ENCODE measurements at regions not wholly inside any gene's neighbourhood (a gene's known extent, or its start where the extent isn't known, plus 50 kb on each side); places are given as distances from the start of the nearest gene placed in this dataset.
"Not testable (repeated sequence)": the region's sequence is repeated elsewhere in the genome, so short reads cannot be mapped to it uniquely, and the experiment has no call there.

DNA sequence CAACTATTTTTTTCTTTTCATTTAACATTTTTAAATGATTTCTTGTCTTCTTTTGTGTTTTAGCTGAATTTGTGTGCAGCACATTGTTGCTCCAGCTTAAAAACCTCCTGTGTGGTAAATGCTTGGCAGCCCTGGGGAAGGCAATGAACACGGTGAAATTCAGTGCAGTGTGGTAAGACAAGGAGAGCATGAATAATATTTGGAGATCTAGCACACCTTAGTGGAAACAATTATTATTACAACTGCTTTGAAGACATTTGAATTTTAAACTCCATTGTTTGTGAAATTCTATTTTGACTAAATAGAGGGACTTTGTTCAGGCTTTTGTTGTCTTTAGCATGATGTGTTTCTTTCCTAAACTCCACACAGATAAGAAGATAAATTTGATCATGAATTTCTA, 242.6 kb upstream of the CXADR start:
- no peak for DNase-seq (ENCODE audit: low spot score)
- H3K4me1 Mint-ChIP-seq (ENCODE audit: low read depth), result peaks cover 9% of the 10 kb centered on the region
- peaks cover 9% of the 10 kb centered on the region for H3K9me3 Mint-ChIP-seq (ENCODE audit: low read depth)
- peak; percentile 90 for TF ChIP-seq CTCF (IDR thresholded peaks at IDR 0.05)
- no peak overlapping the region for H3K27ac Mint-ChIP-seq (ENCODE audit: unreplicated experiment)
- peaks cover 4% of the 10 kb centered on the region for H3K27me3 Mint-ChIP-seq (ENCODE audit: low read depth)
- H3K36me3 Mint-ChIP-seq (ENCODE audit: low read depth), result no peaks in the 10 kb centered on the region
- H3K4me3 Mint-ChIP-seq (ENCODE audit: unreplicated experiment), result no peak overlapping the region

DNA sequence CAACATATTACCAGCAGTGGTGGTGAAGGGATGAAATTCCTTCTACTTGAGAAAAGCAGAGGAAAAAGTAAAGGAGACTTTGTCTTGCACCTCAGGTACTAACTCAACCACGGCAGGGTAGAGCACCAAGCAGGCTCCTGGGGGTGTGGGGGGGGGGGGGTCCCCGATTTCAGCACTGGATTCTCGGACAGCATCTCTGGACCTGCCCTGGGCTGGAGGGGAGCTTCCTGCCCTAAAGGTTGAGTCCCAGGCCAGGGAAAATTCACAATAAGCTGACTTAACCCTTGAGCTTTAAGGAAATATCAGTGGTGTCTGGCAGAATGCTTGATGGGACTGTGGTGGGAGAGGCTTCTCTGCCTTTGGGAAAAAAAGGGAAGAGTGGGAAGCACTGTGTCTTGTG, 233.2 kb upstream of the CXADR start:
- Mint-ChIP-seq H3K36me3 (ENCODE audit: low read depth) (peaks cover 3% of the 10 kb centered on the region), H3K4me1 (ENCODE audit: low read depth) (no peaks in the 10 kb centered on the region), H3K4me3 (ENCODE audit: unreplicated experiment) (no peak overlapping the region), H3K27ac (ENCODE audit: unreplicated experiment) (no peak overlapping the region), H3K27me3 (ENCODE audit: low read depth) (no peaks in the 10 kb centered on the region), H3K9me3 (ENCODE audit: low read depth) (peaks cover 49% of the 10 kb centered on the region)
- TF ChIP-seq CTCF (IDR thresholded peaks at IDR 0.05), result no peak
- DNase-seq (ENCODE audit: low spot score), result no peak

- peaks cover 28% of the 10 kb centered on the region for H3K9me3 Mint-ChIP-seq (ENCODE audit: low read depth)
- not testable (repeated sequence) for H3K4me3 Mint-ChIP-seq (ENCODE audit: unreplicated experiment); H3K27ac Mint-ChIP-seq (ENCODE audit: unreplicated experiment); H3K27me3 Mint-ChIP-seq (ENCODE audit: low read depth); DNase-seq (ENCODE audit: low spot score); H3K36me3 Mint-ChIP-seq (ENCODE audit: low read depth); H3K4me1 Mint-ChIP-seq (ENCODE audit: low read depth)
Measured at GRCh38 chr21:17293016-17293562, 219.8 kb upstream of the CXADR start.

DNA sequence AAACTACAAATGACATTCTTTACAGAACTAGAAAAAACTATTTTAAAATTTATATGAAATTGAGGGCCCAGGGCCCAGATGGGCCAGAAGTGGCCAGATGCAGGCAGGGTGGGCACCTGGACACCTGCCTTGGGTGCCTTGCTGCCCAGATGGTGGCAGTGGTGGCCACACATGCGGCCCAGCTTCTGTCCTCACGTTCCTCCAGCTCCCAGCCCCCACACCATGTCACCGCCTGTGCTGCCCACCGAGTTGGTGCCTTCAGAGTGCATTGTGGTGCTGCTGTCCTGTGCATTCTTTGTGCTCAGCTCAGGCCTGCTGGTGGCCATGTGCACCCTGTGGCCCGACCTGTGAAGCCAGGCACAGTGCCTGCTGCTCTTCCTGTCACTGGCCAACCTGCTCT, 216.8 kb upstream of the CXADR start:
- Mint-ChIP-seq H3K36me3 (ENCODE audit: low read depth) (peaks cover 3% of the 10 kb centered on the region), H3K4me3 (ENCODE audit: unreplicated experiment) (no peak overlapping the region), H3K4me1 (ENCODE audit: low read depth) (peaks cover 7% of the 10 kb centered on the region), H3K9me3 (ENCODE audit: low read depth) (peaks cover 28% of the 10 kb centered on the region), H3K27me3 (ENCODE audit: low read depth) (no peaks in the 10 kb centered on the region), H3K27ac (ENCODE audit: unreplicated experiment) (no peak overlapping the region)
- TF ChIP-seq CTCF (IDR thresholded peaks at IDR 0.05), result no peak
- DNase-seq (ENCODE audit: low spot score), result no peak

GRCh38 chr21:17299576-17299975, 213.3 kb upstream of the CXADR start:
- H3K4me3 Mint-ChIP-seq (ENCODE audit: unreplicated experiment); H3K36me3 Mint-ChIP-seq (ENCODE audit: low read depth): not testable (repeated sequence)
- peaks cover 22% of the 10 kb centered on the region for H3K9me3 Mint-ChIP-seq (ENCODE audit: low read depth)

GRCh38 chr21:17327715-17328114, 185.1 kb upstream of the CXADR start:
- DNase-seq (ENCODE audit: low spot score); H3K36me3 Mint-ChIP-seq (ENCODE audit: low read depth): not testable (repeated sequence)

More at GRCh38 chr21:17299576-17299975, 213.3 kb upstream of the CXADR start:
- not testable (repeated sequence) for H3K4me1 Mint-ChIP-seq (ENCODE audit: low read depth); H3K27me3 Mint-ChIP-seq (ENCODE audit: low read depth); DNase-seq (ENCODE audit: low spot score); H3K27ac Mint-ChIP-seq (ENCODE audit: unreplicated experiment)

GRCh38 chr21:17334484-17334883, 178.4 kb upstream of the CXADR start:
- peaks cover 2% of the 10 kb centered on the region for H3K9me3 Mint-ChIP-seq (ENCODE audit: low read depth)
- H3K36me3 Mint-ChIP-seq (ENCODE audit: low read depth), result no peaks in the 10 kb centered on the region
- no peaks in the 10 kb centered on the region for H3K4me1 Mint-ChIP-seq (ENCODE audit: low read depth)
- TF ChIP-seq CTCF (IDR thresholded peaks at IDR 0.05), result no peak
- no peak overlapping the region for H3K4me3 Mint-ChIP-seq (ENCODE audit: unreplicated experiment)
- DNase-seq (ENCODE audit: low spot score), result no peak
- H3K27me3 Mint-ChIP-seq (ENCODE audit: low read depth), result no peaks in the 10 kb centered on the region
- H3K27ac Mint-ChIP-seq (ENCODE audit: unreplicated experiment), result no peak overlapping the region

More at GRCh38 chr21:17327715-17328114, 185.1 kb upstream of the CXADR start:
- H3K27ac Mint-ChIP-seq (ENCODE audit: unreplicated experiment); H3K4me1 Mint-ChIP-seq (ENCODE audit: low read depth); H3K4me3 Mint-ChIP-seq (ENCODE audit: unreplicated experiment); H3K27me3 Mint-ChIP-seq (ENCODE audit: low read depth): not testable (repeated sequence)
- H3K9me3 Mint-ChIP-seq (ENCODE audit: low read depth), result peaks cover 28% of the 10 kb centered on the region

Data from chondrocyte (in vitro differentiated cells).